Panc1 (cell line): ENCODE measurements at regions not wholly inside any gene's neighbourhood (a gene's known extent, or its start where the extent isn't known, plus 50 kb on each side); places are given as distances from the start of the nearest gene placed in this dataset.
"Not testable (repeated sequence)": the region's sequence is repeated elsewhere in the genome, so short reads cannot be mapped to it uniquely, and the experiment has no call there.

Experiments
- ATAC-seq: fragments of 200-7000 bp; cut with Tn5 transposase; 2 replicates; pipeline ENCODE4 v1.9.1; 2020; ENCODE audit warnings: mild to moderate bottlenecking, moderate library complexity
- BruUV-seq: library from RNA; stranded (reverse); fragments of 400-500 nt; replicated peaks from 2 replicates; lab custom pipeline; 2021; lab: Mats Ljungman, UMichigan
- CTCF ChIA-PET: fragments of 300-600 bp; sonication (Branson Sonifier 250); formaldehyde crosslinking; loops from one replicate; lab custom pipeline; 2022; ENCODE audit warnings: antibody characterized with exemption; lab: Charles Lee
- POLR2A ChIA-PET: fragments of 300-600 bp; sonication (Branson Sonifier 250); formaldehyde crosslinking; loops from one replicate; lab custom pipeline; 2022; ENCODE audit warnings: antibody characterized with exemption; lab: Charles Lee
- DNase-seq: peaks from one replicate; pipeline ENCODE4 v3.0.0-alpha.2; 2010; ENCODE audit warnings: low read depth, low spot score
- H3K27ac ChIP-seq: 2 replicates; pipeline ENCODE4 v1.5.1; 2011; ENCODE audit warnings: mild to moderate bottlenecking, low read length, inconsistent platforms
- H3K27me3 ChIP-seq: fragments of 200-500 bp; sonication (Bioruptor generic); 2 replicates; pipeline ENCODE4 v1.6.0; 2014; ENCODE audit warnings: low read length, inconsistent platforms; ENCODE audit not compliant: control insufficient read depth, insufficient read depth
- H3K36me3 ChIP-seq: fragments of 200-500 bp; sonication (Bioruptor generic); 2 replicates; pipeline ENCODE4 v1.5.1; 2014; ENCODE audit warnings: inconsistent platforms, mild to moderate bottlenecking, low read length, moderate library complexity; ENCODE audit not compliant: control insufficient read depth, insufficient read depth
- H3K4me1 ChIP-seq: 2 replicates; pipeline ENCODE4 v1.5.1; 2011; ENCODE audit warnings: inconsistent platforms, mild to moderate bottlenecking, low read length, moderate library complexity; ENCODE audit not compliant: control insufficient read depth, insufficient read depth
- H3K4me3 ChIP-seq, 2 experiments: 2 replicates each; pipeline ENCODE4 v1.5.1; 2011 to 2012; ENCODE audit warnings: low read depth in 2 of 2, low read length in 2 of 2, mild to moderate bottlenecking in 2 of 2, inconsistent platforms in 1 of 2, moderate library complexity in 1 of 2
- H3K9me3 ChIP-seq: fragments of 200-500 bp; sonication (Bioruptor generic); 2 replicates; pipeline ENCODE4 v1.5.1; 2014; ENCODE audit warnings: low read depth, mild to moderate bottlenecking, inconsistent platforms, low read length, moderate library complexity; ENCODE audit not compliant: control insufficient read depth, insufficient read depth
- POLR2AphosphoS5 ChIP-seq: IDR thresholded peaks from 2 replicates; pipeline ENCODE4 v1.6.1; 2012; ENCODE audit warnings: mild to moderate bottlenecking, low read depth, low read length, moderate library complexity
- SIN3A ChIP-seq: IDR thresholded peaks from 2 replicates; pipeline ENCODE4 v1.6.1; 2012; ENCODE audit warnings: low read depth, mild to moderate bottlenecking, low read length, moderate library complexity, borderline replicate concordance; ENCODE audit not compliant: insufficient read depth
- TCF7L2 ChIP-seq: IDR thresholded peaks from 2 replicates; pipeline ENCODE4 v1.6.1; 2011; ENCODE audit warnings: mild to moderate bottlenecking, low read depth, low read length, inconsistent platforms
- in situ Hi-C: cut with HindIII; loops from 2 replicates; pipeline ENCODE4 v1.10.0; 2016; ENCODE audit warnings: low sequenced_read_pairs, low pct_unique_long_range_greater_than_20kb
- intact Hi-C: fragments of 100-400 bp; cut with micrococcal nuclease; formaldehyde crosslinking; loops from one replicate; pipeline ENCODE4 v1.10.0; 2022; ENCODE audit not compliant: unreplicated experiment
- TF ChIP-seq, protein P1 (sequence below), 2 experiments: IDR thresholded peaks; 2 replicates each; pipeline ENCODE4 v1.6.1; 2011 to 2012; ENCODE audit warnings: low read depth in 2 of 2, control low read depth in 1 of 2, low read length in 1 of 2, mild to moderate bottlenecking in 1 of 2, moderate library complexity in 1 of 2; ENCODE audit not compliant: insufficient read depth in 1 of 2
- TF ChIP-seq, protein P2 (sequence below): fragments of 450-650 bp; IDR thresholded peaks from 2 replicates; pipeline ENCODE4 v1.5.1; 2017; ENCODE audit warnings: mild to moderate bottlenecking

DNA sequence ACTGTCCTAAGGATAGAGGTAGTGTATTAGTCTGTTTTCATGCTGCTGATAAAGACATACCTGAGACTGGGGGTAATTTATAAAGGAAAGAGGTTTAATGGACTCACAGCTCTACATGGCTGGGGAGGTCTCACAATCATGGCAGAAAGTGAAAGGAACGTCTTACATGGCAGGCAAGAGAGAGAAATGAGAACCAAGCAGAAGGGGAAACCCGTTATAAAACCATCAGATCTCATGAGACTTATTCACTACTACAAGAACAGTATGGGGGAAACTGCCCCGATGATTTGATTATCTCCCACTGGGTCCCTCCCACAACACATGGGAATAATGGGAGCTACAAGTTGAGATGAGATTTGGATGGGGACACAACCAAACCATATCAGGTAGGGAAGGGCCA lies 267.4 kb downstream of the EFCAB11 start:
- H3K36me3 ChIP-seq, intact Hi-C loops, BruUV-seq, ATAC-seq, H3K27ac ChIP-seq, DNase-seq, H3K4me1 ChIP-seq, H3K9me3 ChIP-seq, H3K27me3 ChIP-seq, H3K4me3 ChIP-seq, POLR2A ChIA-PET, CTCF ChIA-PET, in situ Hi-C loops: not testable (repeated sequence)

DNA sequence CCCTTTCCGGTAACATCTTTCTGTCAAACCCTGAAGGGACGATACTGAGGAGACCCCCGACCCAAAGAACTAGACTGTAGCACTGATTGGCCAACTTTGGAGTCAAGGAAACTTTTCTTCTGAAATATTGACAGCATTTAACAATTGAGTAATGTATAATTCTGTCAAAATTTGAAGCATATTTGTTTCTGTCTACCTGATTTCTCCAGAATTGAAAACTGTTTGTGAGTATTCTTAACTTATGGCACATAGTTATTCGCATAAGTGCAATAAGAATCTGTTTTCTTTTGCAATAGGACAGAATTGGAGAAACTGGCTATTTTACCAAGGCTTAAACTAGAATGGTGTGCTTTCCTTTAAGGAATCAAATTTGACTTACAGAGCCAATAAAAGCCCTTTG lies 267.1 kb upstream of the FOXN3 start:
- ATAC-seq (no peak), DNase-seq (no peak)
- H3K27ac ChIP-seq, result no peak overlapping the region
- no peak for TF ChIP-seq TCF7L2
- TF ChIP-seq, protein P1, sequence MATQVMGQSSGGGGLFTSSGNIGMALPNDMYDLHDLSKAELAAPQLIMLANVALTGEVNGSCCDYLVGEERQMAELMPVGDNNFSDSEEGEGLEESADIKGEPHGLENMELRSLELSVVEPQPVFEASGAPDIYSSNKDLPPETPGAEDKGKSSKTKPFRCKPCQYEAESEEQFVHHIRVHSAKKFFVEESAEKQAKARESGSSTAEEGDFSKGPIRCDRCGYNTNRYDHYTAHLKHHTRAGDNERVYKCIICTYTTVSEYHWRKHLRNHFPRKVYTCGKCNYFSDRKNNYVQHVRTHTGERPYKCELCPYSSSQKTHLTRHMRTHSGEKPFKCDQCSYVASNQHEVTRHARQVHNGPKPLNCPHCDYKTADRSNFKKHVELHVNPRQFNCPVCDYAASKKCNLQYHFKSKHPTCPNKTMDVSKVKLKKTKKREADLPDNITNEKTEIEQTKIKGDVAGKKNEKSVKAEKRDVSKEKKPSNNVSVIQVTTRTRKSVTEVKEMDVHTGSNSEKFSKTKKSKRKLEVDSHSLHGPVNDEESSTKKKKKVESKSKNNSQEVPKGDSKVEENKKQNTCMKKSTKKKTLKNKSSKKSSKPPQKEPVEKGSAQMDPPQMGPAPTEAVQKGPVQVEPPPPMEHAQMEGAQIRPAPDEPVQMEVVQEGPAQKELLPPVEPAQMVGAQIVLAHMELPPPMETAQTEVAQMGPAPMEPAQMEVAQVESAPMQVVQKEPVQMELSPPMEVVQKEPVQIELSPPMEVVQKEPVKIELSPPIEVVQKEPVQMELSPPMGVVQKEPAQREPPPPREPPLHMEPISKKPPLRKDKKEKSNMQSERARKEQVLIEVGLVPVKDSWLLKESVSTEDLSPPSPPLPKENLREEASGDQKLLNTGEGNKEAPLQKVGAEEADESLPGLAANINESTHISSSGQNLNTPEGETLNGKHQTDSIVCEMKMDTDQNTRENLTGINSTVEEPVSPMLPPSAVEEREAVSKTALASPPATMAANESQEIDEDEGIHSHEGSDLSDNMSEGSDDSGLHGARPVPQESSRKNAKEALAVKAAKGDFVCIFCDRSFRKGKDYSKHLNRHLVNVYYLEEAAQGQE (IDR thresholded peaks at IDR 0.05; ENCODE audit: insufficient read depth in 1 of 2, low read depth in 2 of 2, low read length in 1 of 2), result no peak
- no peak for TF ChIP-seq POLR2AphosphoS5
- TF ChIP-seq, protein P2, sequence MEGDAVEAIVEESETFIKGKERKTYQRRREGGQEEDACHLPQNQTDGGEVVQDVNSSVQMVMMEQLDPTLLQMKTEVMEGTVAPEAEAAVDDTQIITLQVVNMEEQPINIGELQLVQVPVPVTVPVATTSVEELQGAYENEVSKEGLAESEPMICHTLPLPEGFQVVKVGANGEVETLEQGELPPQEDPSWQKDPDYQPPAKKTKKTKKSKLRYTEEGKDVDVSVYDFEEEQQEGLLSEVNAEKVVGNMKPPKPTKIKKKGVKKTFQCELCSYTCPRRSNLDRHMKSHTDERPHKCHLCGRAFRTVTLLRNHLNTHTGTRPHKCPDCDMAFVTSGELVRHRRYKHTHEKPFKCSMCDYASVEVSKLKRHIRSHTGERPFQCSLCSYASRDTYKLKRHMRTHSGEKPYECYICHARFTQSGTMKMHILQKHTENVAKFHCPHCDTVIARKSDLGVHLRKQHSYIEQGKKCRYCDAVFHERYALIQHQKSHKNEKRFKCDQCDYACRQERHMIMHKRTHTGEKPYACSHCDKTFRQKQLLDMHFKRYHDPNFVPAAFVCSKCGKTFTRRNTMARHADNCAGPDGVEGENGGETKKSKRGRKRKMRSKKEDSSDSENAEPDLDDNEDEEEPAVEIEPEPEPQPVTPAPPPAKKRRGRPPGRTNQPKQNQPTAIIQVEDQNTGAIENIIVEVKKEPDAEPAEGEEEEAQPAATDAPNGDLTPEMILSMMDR, result no peak
- no peak for TF ChIP-seq SIN3A
- no peaks in the 10 kb centered on the region for H3K9me3 ChIP-seq
- no peaks in the 10 kb centered on the region for H3K4me1 ChIP-seq
- no peak overlapping the region for H3K4me3 ChIP-seq
- no peaks in the 10 kb centered on the region for H3K27me3 ChIP-seq
- ChIA-PET POLR2A (no interaction called here), CTCF (no interaction called here)
- H3K36me3 ChIP-seq, result no peaks in the 10 kb centered on the region
- intact Hi-C loops (no loop called here), in situ Hi-C loops (no loop called here)
- BruUV-seq, result no TSS peak

DNA sequence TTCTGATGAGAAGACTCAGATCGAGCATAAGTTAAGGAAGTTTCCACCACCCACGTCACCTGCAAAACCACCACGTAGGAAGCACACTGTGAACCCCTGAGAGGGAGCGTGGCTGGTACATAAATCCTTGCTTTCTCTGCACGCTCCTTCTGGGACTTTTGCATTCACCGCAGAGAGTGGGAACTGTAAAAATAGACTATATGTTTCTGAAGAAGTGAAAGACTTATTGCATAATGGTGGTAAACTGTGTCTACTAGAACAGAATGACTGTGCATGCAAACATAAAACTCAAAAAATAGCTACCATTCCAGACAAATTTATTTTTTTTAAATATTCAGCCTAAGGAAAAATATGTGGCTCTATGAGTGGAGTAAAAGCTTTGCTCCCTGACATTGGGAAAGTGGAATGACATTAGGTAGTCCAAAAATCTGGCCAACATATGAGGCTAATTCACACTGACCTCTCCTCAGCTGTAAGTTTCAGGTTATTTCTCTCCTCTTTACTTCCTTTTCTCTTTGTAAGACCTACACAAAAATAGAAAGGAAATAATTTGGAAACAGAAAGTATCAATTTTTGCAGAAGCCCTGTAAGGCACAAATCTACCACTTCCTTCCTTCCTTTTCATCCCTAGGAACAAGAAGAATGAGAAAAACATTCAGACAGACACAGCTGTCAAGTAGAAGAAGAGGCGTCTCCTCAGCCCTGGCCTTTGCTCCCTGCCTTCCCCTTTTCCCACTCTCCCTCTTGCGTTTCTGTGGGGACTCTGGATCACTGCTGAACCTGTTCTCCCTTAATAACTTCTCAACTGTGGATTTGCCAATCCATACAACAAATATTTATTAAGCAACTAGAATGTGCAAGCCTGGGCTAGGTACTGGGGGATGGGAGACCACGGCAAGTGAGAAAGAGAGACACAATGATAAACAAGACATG lies 264.3 kb upstream of the FOXN3 start:
- no peak overlapping the region for H3K4me3 ChIP-seq
- POLR2A ChIA-PET, result no interaction called here
- no peaks in the 10 kb centered on the region for H3K27me3 ChIP-seq
- no peaks in the 10 kb centered on the region for H3K4me1 ChIP-seq
- in situ Hi-C loops, result no loop called here
- ATAC-seq, result no peak
- DNase-seq, result no peak
- BruUV-seq, result no TSS peak
- intact Hi-C loops, result no loop called here
- TF ChIP-seq, protein P1 (IDR thresholded peaks at IDR 0.05; ENCODE audit: insufficient read depth in 1 of 2, low read depth in 2 of 2, low read length in 1 of 2), result no peak
- no peak for TF ChIP-seq TCF7L2
- TF ChIP-seq SIN3A, result no peak
- TF ChIP-seq, protein P2, result no peak
- TF ChIP-seq POLR2AphosphoS5, result no peak
- CTCF ChIA-PET, result interaction anchor here (0.5 kb wide), 1 partner anchor 183 kb away, joined by 5 read pairs; no protein-coding TSS in a partner anchor
- no peak overlapping the region for H3K27ac ChIP-seq
- H3K36me3 ChIP-seq, result no peaks in the 10 kb centered on the region
- no peaks in the 10 kb centered on the region for H3K9me3 ChIP-seq
